Pons (tissue), 1 donor: ENCODE measurements at regions not wholly inside any gene's neighbourhood (a gene's known extent, or its start where the extent isn't known, plus 50 kb on each side); places are given as distances from the start of the nearest gene placed in this dataset.

Experiments used
- DNase-seq: peaks from one replicate; pipeline ENCODE4 v3.0.0-alpha.2; 2016; ENCODE audit warnings: low spot score

DNA sequence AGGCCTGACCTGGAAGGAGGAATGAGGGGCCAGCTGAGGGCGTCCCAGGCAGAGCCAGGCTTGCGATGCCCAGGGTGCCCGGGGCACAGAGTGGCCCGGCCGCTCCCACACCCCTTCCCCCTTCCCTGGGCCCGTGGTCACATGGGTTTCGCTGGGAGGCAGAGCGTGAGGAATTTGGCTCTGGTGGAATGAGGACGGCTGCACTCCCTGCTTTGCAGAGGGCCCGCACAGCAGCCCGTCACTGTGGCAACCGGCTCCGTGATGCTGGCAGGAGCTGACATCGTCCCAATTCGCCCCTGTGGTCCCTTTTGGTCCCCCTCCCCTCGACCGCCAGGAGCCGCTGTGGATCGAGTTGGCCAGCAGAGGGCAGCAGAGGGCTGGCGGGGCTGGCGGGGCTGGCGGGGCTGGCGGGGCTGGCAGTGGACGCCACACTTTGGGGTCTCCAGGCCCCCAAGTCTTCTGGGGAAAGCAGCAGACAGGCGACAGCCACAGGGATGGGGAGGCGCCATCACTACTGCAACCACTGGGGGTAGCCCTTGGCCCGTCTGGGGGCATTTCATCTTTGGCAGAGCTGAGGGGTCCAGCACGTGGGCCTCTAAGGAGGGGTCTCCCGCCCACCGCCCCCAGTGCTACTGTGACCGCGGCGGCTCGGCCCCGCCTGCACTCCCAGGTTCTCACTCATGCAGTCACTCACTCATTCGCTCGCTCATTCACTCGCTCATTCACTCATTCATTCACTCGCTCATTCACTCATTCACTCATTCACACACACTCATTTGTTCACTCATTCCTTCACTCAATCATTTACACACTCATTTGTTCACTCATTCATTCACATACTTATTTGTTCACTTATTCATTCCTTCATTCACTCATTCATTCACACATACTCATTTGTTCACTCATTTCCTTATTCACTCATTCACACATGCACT, 49.7 kb upstream of the BHLHE23 start:
- peak; percentile 7 for DNase-seq
